ENCODE measurements at regions not wholly inside any gene's neighbourhood (a gene's known extent, or its start where the extent isn't known, plus 50 kb on each side); places are given as distances from the start of the nearest gene placed in this dataset.

- TF ChIP-seq CTCF (IDR thresholded peaks at IDR 0.05): no peak
- TF ChIP-seq ZFX (IDR thresholded peaks at IDR 0.05; ENCODE audit: borderline replicate concordance): no peak
- no peak overlapping the region for H3K27ac ChIP-seq
These were observed 1552.7 kb upstream of the TENM4 start for GRCh38 chr11:80993536-80993935.

GRCh38 chr11:80990885-80991284, 1550.1 kb upstream of the TENM4 start:
- H3K27ac ChIP-seq: no peak overlapping the region
- TF ChIP-seq CTCF (IDR thresholded peaks at IDR 0.05) (no peak), ZFX (IDR thresholded peaks at IDR 0.05; ENCODE audit: borderline replicate concordance) (no peak)

GRCh38 chr11:80987171-80987570, 1546.3 kb upstream of the TENM4 start:
- H3K27ac ChIP-seq: no peak overlapping the region
- TF ChIP-seq CTCF (IDR thresholded peaks at IDR 0.05) (no peak), ZFX (IDR thresholded peaks at IDR 0.05; ENCODE audit: borderline replicate concordance) (no peak)

GRCh38 chr11:80986421-80987074, 1545.7 kb upstream of the TENM4 start:
- H3K27ac ChIP-seq: no peak overlapping the region
- TF ChIP-seq CTCF (IDR thresholded peaks at IDR 0.05) (no peak), ZFX (IDR thresholded peaks at IDR 0.05; ENCODE audit: borderline replicate concordance) (no peak)

GRCh38 chr11:80980227-80980626, 1539.4 kb upstream of the TENM4 start:
- TF ChIP-seq ZFX (IDR thresholded peaks at IDR 0.05; ENCODE audit: borderline replicate concordance) (no peak), CTCF (IDR thresholded peaks at IDR 0.05) (no peak)

GRCh38 chr11:80973786-80974185, 1533.0 kb upstream of the TENM4 start:
- TF ChIP-seq CTCF (IDR thresholded peaks at IDR 0.05) (no peak), ZFX (IDR thresholded peaks at IDR 0.05; ENCODE audit: borderline replicate concordance) (no peak)
- H3K27ac ChIP-seq: no peak overlapping the region

More at GRCh38 chr11:80980227-80980626, 1539.4 kb upstream of the TENM4 start:
- no peak overlapping the region for H3K27ac ChIP-seq

- TF ChIP-seq ZFX (IDR thresholded peaks at IDR 0.05; ENCODE audit: borderline replicate concordance) (no peak), CTCF (IDR thresholded peaks at IDR 0.05) (no peak)
- H3K27ac ChIP-seq: no peak overlapping the region
These were observed 1529.2 kb upstream of the TENM4 start for GRCh38 chr11:80970037-80970436.
